ENCODE measurements at regions not wholly inside any gene's neighbourhood (a gene's known extent, or its start where the extent isn't known, plus 50 kb on each side); places are given as distances from the start of the nearest gene placed in this dataset.

- Histone ChIP-seq H3K36me3 (no peaks in the 10 kb centered on the region), H3K9me3 (no peaks in the 10 kb centered on the region), H3K4me3 (no peak overlapping the region), H3K4me1 (no peaks in the 10 kb centered on the region), H3K27ac (no peak overlapping the region), H3K27me3 (no peaks in the 10 kb centered on the region)
- no peak for DNase-seq
- WGBS, 5 donors = 84 to 90% (median 88%) methylated on average over 5 of the region's 5 CpGs
- intact Hi-C loops (cut with DNase I; ENCODE audit: low total_unique reads) = no loop called here
- TF ChIP-seq EP300 (IDR thresholded peaks at IDR 0.05) (no peak), POLR2AphosphoS5 (IDR thresholded peaks at IDR 0.05) (no peak), POLR2A (IDR thresholded peaks at IDR 0.05) (no peak)
- TF ChIP-seq, protein P1, sequence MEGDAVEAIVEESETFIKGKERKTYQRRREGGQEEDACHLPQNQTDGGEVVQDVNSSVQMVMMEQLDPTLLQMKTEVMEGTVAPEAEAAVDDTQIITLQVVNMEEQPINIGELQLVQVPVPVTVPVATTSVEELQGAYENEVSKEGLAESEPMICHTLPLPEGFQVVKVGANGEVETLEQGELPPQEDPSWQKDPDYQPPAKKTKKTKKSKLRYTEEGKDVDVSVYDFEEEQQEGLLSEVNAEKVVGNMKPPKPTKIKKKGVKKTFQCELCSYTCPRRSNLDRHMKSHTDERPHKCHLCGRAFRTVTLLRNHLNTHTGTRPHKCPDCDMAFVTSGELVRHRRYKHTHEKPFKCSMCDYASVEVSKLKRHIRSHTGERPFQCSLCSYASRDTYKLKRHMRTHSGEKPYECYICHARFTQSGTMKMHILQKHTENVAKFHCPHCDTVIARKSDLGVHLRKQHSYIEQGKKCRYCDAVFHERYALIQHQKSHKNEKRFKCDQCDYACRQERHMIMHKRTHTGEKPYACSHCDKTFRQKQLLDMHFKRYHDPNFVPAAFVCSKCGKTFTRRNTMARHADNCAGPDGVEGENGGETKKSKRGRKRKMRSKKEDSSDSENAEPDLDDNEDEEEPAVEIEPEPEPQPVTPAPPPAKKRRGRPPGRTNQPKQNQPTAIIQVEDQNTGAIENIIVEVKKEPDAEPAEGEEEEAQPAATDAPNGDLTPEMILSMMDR (IDR thresholded peaks at IDR 0.05) = no peak
Observed at GRCh38 chr5:118311103-118311819, 677.1 kb downstream of the DTWD2 start.

DNA sequence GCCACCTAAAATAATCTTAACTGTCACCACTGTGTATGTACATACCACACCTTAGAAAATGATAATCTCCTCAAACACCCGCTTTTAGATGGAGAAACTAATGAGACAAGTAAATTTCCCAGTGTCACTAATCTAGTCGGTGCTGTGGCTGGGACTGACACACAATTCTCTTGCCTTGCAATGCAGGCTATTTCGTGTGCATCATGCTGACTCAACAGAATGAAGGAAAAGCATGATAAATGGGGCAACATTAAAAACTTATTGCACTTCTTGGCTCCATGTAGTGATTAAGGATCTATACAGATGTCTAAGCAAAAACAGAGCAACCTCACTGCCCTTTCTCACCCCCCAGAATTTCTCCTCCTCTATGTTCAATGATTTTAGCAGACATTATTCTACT is 677.9 kb downstream of the DTWD2 start:
- Histone ChIP-seq H3K4me3 (no peak overlapping the region), H3K36me3 (no peaks in the 10 kb centered on the region), H3K9me3 (no peaks in the 10 kb centered on the region), H3K27me3 (no peaks in the 10 kb centered on the region), H3K4me1 (no peaks in the 10 kb centered on the region), H3K27ac (no peak overlapping the region)
- no peak for DNase-seq
- 52 to 70% (median 59%) methylated on average over 3 of the region's 3 CpGs for WGBS, 5 donors
- TF ChIP-seq, protein P1 (IDR thresholded peaks at IDR 0.05) = no peak
- TF ChIP-seq POLR2A (IDR thresholded peaks at IDR 0.05) (no peak), EP300 (IDR thresholded peaks at IDR 0.05) (no peak), POLR2AphosphoS5 (IDR thresholded peaks at IDR 0.05) (no peak)
- intact Hi-C loops (cut with DNase I; ENCODE audit: low total_unique reads) = no loop called here

- H3K4me1 ChIP-seq = no peaks in the 10 kb centered on the region
- no peak overlapping the region for H3K27ac ChIP-seq
- no peaks in the 10 kb centered on the region for H3K9me3 ChIP-seq
- no peak for DNase-seq
- H3K27me3 ChIP-seq = no peaks in the 10 kb centered on the region
- H3K4me3 ChIP-seq = no peak overlapping the region
- H3K36me3 ChIP-seq = no peaks in the 10 kb centered on the region
- WGBS, 5 donors = 90 to 96% (median 92%) methylated on average over 2 of the region's 2 CpGs
- TF ChIP-seq POLR2AphosphoS5 (IDR thresholded peaks at IDR 0.05) (no peak), POLR2A (IDR thresholded peaks at IDR 0.05) (no peak), EP300 (IDR thresholded peaks at IDR 0.05) (no peak)
- TF ChIP-seq, protein P1 (IDR thresholded peaks at IDR 0.05) = no peak
- intact Hi-C loops (cut with DNase I; ENCODE audit: low total_unique reads) = no loop called here
Observed at GRCh38 chr5:118303296-118303695, 685.1 kb downstream of the DTWD2 start.

DNA sequence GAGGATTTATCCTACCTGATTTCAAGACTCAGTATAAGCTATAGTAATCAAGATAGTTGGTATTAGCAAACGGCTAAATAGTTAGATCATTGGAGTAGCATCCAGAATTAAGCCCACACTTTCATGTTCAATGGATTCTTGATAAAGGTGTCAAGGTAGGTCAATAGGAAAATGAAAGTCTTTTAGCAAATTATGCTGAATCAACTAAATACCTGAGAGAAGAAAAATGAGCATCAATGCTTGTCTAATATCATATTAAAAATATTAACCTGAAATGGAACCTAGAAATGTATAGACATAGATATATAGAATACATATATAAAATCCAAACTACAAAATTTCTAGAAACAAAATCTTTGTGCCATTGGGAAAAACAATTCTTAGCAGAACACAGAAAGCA is 685.6 kb downstream of the DTWD2 start:
- TF ChIP-seq, protein P1 (IDR thresholded peaks at IDR 0.05) = no peak
- no peak for TF ChIP-seq EP300 (IDR thresholded peaks at IDR 0.05)
- no peak for TF ChIP-seq POLR2A (IDR thresholded peaks at IDR 0.05)
- TF ChIP-seq POLR2AphosphoS5 (IDR thresholded peaks at IDR 0.05) = no peak
- no peaks in the 10 kb centered on the region for H3K4me1 ChIP-seq
- no peak for DNase-seq
- no peaks in the 10 kb centered on the region for H3K27me3 ChIP-seq
- no peak overlapping the region for H3K4me3 ChIP-seq
- H3K27ac ChIP-seq = no peak overlapping the region
- 69 to 81% (median 75%) methylated on average over 1 of the region's 1 CpG for WGBS, 5 donors
- intact Hi-C loops (cut with DNase I; ENCODE audit: low total_unique reads) = no loop called here
- no peaks in the 10 kb centered on the region for H3K36me3 ChIP-seq
- no peaks in the 10 kb centered on the region for H3K9me3 ChIP-seq
